GM21786 (cell line): ENCODE measurements at regions not wholly inside any gene's neighbourhood (a gene's known extent, or its start where the extent isn't known, plus 50 kb on each side); places are given as distances from the start of the nearest gene placed in this dataset.
"Not testable (repeated sequence)": the region's sequence is repeated elsewhere in the genome, so short reads cannot be mapped to it uniquely, and the experiment has no call there.

Experiments used
- ATAC-seq: cut with Tn5 transposase; IDR thresholded peaks from one replicate; pipeline ENCODE4 v1.9.1; 2021; ENCODE audit not compliant: unreplicated experiment

GRCh38 chr5:90073026-90073570 is 336.5 kb downstream of the CETN3 start:
- not testable (repeated sequence) for ATAC-seq

GRCh38 chr5:90071656-90072055 is 337.9 kb downstream of the CETN3 start:
- ATAC-seq, result no peak

DNA sequence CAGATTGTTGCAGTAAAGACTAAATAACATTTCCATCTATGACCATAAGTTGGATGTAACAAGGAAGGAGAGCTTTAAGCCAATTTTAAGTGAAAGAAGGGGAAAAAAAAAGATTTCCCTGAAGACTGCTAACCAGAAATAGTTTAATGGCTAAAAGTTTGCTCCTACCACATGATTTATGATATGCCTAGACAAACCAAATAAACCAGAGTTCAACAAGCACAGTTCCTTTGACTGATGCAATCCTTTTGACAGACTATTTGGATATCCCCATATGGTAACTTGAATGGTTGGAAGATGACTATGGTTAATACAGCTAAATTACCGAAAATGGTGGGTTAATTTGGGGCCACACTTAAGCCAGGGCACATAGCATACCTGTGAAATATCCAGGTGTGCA is 338.5 kb downstream of the CETN3 start:
- ATAC-seq, result no peak

- no peak for ATAC-seq
Measured at GRCh38 chr5:90066920-90067319, 342.6 kb downstream of the CETN3 start.

- ATAC-seq, result no peak
Measured at GRCh38 chr5:90056911-90057705, 352.4 kb downstream of the CETN3 start.

- no peak for ATAC-seq
Measured at GRCh38 chr5:90055831-90056328, 353.7 kb downstream of the CETN3 start.

GRCh38 chr5:90054612-90055011 is 354.9 kb downstream of the CETN3 start:
- no peak for ATAC-seq

GRCh38 chr5:90051756-90052155 is 357.8 kb downstream of the CETN3 start:
- ATAC-seq, result no peak

GRCh38 chr5:90050103-90050502 is 359.5 kb downstream of the CETN3 start:
- no peak for ATAC-seq

DNA sequence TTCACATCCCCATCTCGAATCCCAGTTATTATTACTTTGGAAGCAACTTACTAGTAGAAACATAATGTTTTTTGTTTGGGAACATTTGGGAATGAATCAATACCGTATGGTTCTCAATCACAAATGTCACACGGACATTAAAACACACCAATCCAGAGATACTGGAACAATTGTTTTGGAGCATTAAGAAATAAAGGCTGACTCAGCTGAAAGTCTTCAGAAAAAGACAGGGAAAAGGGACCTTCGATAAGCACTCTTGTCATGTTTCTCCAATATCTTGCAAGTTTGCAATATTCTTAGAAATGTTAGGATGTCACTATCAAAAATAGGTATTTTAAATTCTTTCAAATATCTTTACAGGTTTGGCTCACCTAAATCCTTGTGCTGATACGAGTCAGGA is 362.4 kb downstream of the CETN3 start:
- no peak for ATAC-seq

GRCh38 chr5:90040082-90040481 is 369.5 kb downstream of the CETN3 start:
- not testable (repeated sequence) for ATAC-seq

GRCh38 chr5:90037646-90038045 is 371.9 kb downstream of the CETN3 start:
- no peak for ATAC-seq

DNA sequence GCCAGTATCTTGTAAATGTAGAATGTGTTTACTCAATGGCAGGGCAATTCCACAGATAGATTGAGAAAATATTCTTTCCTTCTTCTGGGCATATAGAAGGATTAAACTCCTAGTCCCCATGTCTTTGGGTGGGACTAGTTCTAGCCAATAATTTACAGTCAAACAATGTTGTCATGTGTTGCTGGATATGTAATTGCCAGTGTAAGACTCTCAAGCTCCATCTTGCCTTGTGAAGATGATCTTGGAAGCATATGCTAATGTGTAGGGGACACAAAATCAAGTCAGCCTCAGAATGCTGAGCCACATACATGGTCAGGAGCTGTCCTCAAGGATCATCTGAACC is 386.9 kb downstream of the CETN3 start:
- no peak for ATAC-seq

DNA sequence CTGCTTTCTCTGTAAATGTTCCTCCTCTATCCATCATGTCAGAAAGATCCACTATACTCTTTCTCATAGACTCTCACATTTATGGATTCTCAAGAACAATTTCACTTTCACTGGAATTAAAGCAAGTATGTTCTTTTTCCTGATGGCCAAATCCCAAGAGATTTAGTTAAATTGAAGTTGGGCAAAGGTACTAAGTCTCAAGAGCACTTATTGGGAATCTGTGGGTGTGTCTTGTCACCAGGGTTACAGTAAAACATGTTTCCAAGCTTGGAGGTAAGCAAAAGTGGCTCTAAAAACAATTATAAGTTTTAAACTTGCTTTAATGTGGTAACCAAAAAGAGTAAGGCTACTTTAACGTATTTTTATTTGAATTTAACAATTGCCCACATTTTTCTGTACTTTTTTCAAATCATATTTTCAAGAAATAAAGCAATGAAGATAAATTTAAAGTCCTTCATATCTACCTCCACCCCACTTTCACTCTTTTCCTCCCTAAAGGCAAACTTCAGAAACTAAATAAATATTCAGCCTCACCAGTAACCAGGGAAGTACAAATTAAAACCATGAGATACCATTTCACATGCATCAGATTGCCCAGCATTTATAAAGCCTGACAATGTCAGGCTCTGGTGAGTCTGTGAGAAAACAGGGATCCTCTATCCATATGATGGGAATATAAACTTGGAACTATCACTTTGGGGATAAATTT is 387.4 kb downstream of the CETN3 start:
- no peak for ATAC-seq

DNA sequence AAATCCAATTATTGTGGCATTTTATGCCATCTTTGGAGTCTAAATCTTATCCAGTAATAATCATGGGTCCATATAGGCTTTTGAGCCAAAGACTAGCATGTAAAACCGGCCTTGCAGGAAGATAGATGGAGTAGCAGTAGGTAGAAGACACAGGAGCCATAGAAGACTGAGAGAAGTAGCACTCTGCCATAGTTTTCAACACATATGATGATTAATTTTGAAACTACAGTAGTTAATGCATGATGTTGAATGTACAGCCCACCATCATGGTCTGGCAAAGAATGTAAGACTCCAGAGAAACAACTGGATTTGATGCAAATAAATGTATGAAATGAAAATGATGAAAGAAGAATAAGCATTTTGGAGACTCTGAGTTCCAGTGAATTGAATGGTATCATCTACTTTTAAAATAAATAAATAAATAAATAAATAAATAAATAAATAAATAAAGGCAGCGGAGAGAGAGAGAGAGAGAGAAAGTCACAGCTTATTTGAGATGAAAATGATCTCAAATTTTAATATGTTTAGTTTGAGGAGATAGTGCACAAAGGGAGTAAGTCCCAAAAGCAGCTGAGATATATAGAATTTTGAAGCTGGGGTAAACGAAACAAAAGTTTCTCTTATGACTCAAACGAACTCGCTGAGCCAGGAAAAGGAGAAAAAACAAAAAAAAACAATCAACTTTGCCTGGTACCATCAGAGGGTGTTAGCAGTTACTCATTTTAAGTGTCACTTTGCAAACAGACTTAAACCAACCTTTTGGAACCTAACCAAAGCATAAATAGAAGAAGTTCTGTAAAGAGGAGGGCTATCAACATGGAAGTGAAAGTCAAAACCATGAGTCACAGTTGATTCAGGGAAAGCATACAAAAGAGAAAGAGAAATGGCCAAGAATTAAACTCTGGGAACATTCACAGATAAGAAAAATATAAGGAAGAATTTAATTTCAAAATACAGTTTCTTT is 388.7 kb downstream of the CETN3 start:
- ATAC-seq, result peak; percentile 99

- ATAC-seq, result no peak
Measured at GRCh38 chr5:90017239-90017638, 392.3 kb downstream of the CETN3 start.

DNA sequence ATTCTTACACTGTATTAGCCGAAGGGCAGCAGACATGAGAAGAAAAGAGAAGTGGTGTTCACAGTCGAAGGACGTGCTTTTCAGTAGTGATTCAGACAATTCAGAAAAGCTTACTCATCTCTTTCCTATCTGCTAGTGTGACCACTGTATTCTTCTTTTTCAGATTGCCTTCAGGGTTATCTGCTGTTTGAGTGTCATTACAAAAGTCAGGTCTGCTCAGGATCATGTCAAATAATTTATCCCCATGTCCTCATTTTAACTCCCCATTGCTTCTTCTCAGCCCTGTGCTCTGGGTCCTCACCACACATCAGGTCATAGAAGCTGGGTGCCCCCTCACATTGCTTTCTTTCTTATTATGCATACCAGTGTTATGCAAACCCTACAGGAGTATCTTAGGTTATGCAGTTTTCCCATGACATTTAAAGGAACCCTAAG is 394.0 kb downstream of the CETN3 start:
- peak; percentile 89 for ATAC-seq

DNA sequence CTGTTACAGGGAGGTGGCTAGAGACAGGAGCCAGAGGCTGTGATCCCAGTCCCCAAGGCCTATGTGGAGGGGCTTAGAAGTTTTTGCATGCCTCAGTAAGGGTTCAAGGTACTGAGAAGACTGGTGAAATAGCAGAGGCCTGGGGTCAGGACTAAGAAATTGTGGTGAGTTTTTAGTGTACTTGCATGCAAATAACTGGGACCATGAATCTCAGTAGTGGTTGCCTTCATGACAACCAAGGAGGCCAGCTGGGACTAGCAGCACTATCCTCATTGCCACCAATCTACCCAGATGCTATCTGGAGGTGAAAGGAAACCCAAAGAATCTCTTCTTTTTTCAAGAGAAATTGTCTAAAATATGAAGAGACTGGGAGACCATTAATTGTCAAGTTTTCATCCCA is 395.1 kb downstream of the CETN3 start:
- ATAC-seq, result peak; percentile 83

DNA sequence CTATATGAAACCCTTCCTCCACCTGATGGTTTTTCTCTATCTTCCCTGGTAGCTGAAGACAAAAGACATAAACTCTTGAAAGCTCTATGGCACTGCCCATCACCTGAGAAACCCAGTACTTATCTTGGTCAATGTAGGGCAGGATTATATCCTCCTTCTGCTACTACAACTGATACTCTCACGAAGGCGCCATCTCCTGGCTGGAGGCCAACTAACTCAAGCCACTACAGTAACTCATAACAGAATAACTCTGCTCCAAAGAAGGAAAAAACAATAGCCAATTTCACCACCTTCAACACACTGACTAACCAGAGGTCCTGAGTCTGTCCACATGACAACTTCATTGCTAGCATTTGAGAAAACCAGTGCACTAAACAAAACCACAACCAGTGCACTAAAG is 409.2 kb downstream of the CETN3 start:
- ATAC-seq, result no peak

DNA sequence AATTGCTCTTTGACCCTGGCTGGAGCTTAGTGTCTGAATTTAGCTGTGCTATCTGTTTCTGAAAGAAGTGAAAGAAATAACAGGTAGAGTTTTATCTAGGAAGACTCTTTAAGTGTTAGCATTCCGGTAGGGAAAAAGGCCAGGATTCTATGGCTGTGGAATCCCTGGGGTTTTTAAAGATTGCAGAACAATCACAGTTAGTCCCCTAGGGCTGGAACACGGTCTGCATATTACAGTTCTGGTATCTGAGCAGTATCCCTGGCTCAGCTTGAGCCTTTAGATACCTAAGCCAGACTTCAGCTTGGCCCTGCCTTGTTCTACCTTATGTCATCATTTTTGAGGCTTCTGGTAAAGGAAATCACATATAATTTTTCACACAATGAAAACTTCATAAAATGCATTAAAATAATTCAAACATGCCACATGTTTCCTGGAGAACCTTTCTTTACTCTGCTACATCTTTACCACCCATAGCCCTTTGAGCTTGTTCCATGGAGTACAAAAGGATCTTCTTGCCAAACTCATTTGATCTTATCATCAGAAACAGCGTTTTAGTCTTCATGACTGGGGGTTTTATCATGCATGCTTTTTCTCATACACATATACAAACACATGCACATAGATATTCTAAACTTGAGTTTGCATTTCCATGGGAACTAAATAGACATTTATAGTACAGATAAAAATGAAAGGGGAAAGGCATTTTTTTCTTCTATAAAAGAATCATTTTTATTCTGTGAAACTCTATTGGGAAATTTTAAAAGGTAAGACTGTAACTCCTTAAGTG is 410.8 kb downstream of the CETN3 start:
- no peak for ATAC-seq
